ENCODE measurements at regions not wholly inside any gene's neighbourhood (a gene's known extent, or its start where the extent isn't known, plus 50 kb on each side); places are given as distances from the start of the nearest gene placed in this dataset.
"Not testable (repeated sequence)": the region's sequence is repeated elsewhere in the genome, so short reads cannot be mapped to it uniquely, and the experiment has no call there.

DNA sequence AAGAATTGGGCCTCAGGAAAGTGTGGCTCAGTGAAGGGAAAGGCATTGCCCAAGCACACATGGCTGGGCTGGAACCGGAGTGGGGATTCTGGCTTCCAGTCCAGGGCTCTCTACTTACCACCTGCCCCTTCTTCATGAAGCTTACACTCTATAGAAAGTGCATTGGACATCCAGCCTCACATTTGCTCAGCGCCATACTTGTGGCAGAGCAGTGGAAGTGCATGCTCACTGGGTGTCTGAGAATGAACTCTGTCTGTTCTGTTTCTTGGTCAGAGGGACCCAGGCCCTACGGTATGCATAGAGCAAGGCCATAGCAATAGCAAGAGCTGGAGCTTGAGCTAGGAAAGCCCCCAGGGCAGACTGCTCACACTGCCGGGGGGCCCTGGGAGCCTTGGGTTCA, 1253.5 kb downstream of the TYW1 start:
- DNase-seq, result no peak

DNA sequence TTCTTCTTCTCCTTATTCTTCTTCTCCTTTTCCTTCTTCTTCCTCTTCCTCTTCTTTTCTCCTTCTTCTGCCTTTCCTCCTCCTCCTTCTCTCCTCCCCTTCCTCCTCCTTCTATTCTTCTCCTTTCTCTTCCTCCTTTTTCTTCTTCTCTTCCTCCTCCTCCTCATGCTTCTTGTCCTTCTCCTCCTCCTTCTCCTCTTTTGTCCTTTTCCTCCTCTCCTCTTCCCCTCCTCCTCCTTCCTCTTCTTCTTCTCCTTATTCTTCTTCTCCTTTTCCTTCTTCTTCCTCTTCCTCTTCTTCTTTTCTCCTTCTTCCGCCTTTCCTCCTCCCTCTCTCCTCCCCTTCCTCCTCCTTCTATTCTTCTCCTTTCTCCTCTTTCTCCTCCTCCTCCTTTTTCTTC, 1258.2 kb downstream of the TYW1 start:
- not testable (repeated sequence) for DNase-seq

DNA sequence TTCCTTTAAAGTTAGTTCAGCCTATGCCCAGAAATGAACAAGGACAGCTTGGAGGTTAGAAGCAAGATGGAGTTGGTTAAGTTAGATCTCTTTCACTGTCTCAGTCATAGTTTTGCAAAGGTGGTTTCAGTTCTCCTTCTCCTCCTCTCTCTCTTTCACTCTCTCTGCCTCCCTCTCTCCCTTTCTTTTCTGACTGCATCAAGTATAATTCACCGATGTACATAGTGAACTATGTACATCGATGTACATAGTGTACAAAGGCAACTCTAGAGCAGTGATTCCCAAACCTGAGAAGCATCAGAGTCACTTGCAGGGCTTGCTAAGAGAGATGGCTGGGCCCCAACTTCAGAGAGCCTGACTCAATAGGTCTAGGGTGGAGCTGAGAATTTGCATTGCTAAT, 1259.7 kb downstream of the TYW1 start:
- no peak for DNase-seq

- DNase-seq, result peak; percentile 38
Observed at GRCh38 chr7:68258609-68259008, 1262.0 kb downstream of the TYW1 start.

- DNase-seq, result no peak
Observed at GRCh38 chr7:68265258-68265657, 1268.6 kb downstream of the TYW1 start.

GRCh38 chr7:68266004-68266579, 1269.5 kb downstream of the TYW1 start:
- no peak for DNase-seq

- peak; percentile 45 for DNase-seq
Observed at GRCh38 chr7:68267486-68267885, 1270.9 kb downstream of the TYW1 start.

DNA sequence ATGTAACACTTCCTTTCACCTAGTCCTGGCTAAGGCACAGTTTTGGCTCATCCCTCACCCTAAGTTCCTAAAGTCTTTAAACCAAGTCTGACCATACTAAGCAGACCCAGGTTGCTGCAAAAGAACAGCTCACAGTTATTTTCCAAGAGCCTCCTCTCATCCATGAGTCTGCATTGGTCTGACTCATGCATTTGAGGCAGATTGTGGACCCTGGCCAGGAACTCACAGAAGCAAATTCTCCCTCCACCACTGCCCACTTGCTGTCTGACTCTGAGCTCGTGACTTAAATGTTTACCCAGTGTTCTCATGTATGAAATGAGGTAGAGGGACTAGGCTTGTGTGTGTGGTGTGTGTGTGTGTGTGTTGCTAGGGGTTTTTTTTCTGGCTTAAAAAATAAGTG, 1272.8 kb downstream of the TYW1 start:
- no peak for DNase-seq

GRCh38 chr7:68272507-68272906, 1275.9 kb downstream of the TYW1 start:
- DNase-seq, result no peak

DNA sequence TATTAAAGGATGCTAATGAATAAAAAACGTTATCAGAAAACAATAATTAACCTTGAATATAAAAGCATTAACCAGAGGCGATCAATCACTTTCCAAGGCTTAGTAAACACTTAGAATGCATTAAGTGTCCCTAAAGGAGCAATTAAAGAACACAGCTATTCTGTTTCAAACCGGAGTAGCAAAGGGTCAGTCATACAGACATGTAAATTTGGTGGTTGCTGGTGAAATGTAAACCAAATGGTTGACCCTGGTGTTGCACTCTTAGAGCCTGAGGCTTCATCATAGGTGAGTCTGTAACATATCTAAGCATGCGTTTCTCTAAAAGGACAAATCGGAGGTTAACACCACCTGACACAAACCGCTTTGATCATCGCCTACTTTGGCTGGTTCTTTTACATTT, 1280.1 kb downstream of the TYW1 start:
- DNase-seq, result no peak

GRCh38 chr7:68279827-68280400, 1283.3 kb downstream of the TYW1 start:
- no peak for DNase-seq

DNA sequence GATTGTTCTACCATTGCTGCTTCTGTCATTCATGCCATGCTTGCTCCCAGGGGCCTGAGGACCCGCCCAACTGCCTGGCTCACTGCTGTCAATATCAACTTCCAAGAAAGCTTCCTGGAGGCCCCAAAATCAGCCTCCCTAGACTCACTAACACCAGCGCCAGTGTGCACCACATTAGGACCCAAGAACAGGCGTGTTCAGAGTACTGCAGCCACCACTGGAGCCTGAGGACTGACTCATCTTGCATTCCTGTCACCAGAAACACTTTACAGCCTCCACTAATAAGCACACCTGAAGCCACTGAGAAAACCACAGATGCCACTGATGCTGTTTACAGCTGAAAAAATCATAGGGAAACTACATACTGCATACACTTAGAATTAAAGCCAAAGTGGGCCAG, 1284.3 kb downstream of the TYW1 start:
- DNase-seq, result no peak

DNA sequence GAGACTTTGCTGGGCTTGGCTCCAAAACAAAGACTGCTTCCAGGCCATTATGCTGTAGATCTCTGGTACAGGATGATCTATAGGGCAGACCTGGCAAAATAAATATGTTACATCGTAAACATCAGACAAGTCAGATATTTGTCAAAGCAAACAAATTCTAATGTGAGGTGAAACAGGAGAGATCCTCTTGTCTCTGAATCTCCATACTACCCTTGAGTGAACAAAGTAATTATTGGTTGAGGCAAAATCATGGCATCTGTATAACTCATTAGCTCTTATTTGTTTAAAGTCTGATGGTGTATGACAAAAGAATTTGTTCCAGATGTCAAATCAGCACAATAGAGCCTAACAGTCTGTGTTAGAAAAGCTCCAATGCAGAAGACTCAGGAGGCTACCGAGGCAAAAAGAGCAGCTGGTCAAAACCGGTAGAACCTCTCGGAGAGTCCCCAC, 1291.5 kb downstream of the TYW1 start:
- DNase-seq, result peak; percentile 84

GRCh38 chr7:68291710-68292109, 1295.1 kb downstream of the TYW1 start:
- DNase-seq, result no peak

DNA sequence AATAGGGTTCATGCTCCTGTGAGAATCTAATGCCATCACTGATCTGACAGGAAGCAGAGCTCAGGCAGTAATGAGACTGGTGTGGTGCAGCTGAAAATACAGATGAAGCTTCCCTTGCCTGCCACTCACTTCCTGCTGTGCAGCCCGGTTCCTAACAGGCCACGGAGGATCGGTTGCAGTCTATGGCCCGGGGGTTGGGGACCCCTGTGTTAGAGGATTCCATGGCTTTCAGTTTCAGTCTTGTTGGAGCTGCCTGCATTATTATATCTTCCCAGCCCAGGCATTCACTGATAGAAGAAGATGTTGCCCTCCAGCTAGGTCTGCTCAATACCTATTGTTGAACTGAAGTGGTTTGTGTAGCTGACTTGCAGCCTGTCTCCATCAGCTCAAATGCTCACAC, 1298.8 kb downstream of the TYW1 start:
- no peak for DNase-seq

GRCh38 chr7:68304536-68304935, 1293.7 kb upstream of the AUTS2 start:
- DNase-seq, result no peak

- no peak for DNase-seq
Observed at GRCh38 chr7:68306692-68307107, 1291.6 kb upstream of the AUTS2 start.

DNA sequence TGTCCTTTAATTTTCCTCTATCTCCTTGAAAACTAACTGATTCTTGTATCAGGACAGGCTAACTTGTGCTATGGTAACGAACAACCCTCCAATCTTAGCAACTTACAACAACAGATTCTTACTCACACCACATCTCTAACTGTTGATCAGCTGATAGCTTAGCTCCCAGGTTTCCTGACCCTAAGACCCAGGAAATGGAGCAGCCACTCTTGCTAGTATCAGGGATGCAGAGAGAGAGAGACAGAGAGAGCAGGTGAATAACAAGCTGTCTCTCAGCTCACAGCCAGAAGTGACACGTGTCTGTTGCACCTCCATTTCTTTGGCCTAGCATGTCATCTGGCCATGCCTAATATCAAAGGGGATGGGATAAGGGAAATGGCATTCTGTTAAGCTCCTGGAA, 1289.0 kb upstream of the AUTS2 start:
- no peak for DNase-seq

- peak; percentile 59 for DNase-seq
Observed at GRCh38 chr7:68309806-68310205, 1288.5 kb upstream of the AUTS2 start.

DNA sequence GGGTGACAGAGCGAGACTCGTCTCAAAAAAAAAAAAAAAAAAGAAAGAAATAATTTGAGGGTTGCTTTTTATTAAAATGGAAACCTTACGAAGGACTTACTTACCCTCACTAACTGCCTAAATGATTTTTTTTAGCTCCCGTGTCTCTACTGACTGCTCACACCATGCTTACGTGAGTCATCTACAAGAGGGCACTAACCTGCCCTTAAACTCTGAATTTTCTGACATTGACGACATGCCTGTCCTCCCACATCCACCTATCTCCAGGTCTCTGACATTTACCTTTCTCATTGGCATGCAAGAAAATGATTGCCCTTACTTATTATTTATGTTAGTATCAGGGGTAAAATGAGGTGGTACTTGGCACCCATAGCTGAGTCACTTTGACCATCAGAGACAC, 1286.3 kb upstream of the AUTS2 start:
- no peak for DNase-seq

- no peak for DNase-seq
Observed at GRCh38 chr7:68313806-68314205, 1284.5 kb upstream of the AUTS2 start.

- DNase-seq, result no peak
Observed at GRCh38 chr7:68314208-68314607, 1284.1 kb upstream of the AUTS2 start.

DNA sequence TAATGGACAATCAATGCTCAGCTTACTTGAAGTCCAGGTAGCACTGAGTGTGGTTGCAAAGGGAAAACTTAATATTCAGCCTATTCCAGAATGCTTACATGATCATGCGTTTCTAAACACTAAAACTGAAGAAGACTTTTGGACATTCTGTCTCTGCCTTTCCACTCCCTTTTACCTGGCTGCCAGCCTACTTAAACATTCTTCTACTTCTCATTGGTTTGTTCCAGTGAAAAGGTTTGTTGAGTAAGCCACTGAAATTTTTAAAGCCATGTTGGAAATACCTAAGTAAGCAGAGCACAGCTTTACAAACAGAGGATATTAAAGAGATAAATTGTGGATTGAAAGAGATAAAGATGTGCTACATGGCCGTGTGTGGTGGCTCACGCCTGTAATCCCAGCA, 1280.8 kb upstream of the AUTS2 start:
- DNase-seq, result no peak

GRCh38 chr7:68319061-68319460, 1279.2 kb upstream of the AUTS2 start:
- peak; percentile 19 for DNase-seq

DNA sequence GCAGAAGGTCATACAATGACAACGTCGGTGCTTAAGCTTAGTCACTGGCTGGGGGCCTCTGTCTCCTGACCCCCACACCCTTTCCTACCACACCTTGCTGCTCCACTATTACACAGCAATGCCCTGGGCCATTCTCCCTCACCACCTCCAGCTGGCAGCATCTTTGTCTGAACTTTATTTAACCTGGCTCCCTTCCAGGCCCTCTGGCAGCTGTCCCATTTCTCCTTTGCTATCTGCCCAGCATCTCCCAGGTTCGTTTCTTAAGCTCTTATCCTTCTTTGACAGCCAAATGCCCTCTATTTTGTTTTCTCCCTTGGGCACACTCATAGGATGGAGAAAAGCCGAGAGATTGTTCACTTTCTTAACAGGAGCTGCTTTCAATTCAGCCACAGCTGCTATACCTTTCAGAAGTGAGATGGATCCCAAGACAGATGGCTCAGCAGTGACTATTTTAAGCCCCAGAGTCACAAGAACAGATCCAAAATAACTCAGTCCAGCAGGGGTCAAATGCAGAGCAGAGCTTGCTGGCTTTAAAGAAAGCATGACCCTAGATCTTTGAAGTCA, 1277.1 kb upstream of the AUTS2 start:
- DNase-seq, result peak; percentile 99
